ENCODE measurements at regions not wholly inside any gene's neighbourhood (a gene's known extent, or its start where the extent isn't known, plus 50 kb on each side); places are given as distances from the start of the nearest gene placed in this dataset.

- TF ChIP-seq POLR2A (IDR thresholded peaks at IDR 0.05) (no peak), CTCF (IDR thresholded peaks at IDR 0.05) (no peak)
These were observed 87.5 kb downstream of the DUSP6 start for GRCh38 chr12:89264837-89265236.

Data from lower leg skin (tissue), 3 donors.